ENCODE measurements at regions not wholly inside any gene's neighbourhood (a gene's known extent, or its start where the extent isn't known, plus 50 kb on each side); places are given as distances from the start of the nearest gene placed in this dataset.

GRCh38 chr14:106222731-106223130, 696.3 kb downstream of the TMEM121 start:
- TF ChIP-seq CTCF (IDR thresholded peaks at IDR 0.05) (no peak), POLR2AphosphoS5 (IDR thresholded peaks at IDR 0.05) (no peak), EP300 (IDR thresholded peaks at IDR 0.05) (no peak)
